Left ventricle myocardium inferior (tissue), 1 donor: ENCODE measurements at regions not wholly inside any gene's neighbourhood (a gene's known extent, or its start where the extent isn't known, plus 50 kb on each side); places are given as distances from the start of the nearest gene placed in this dataset.

ENCODE experiments used
- DNase-seq: peaks from one replicate; pipeline ENCODE4 v3.0.0-alpha.2; 2020
- H3K27ac ChIP-seq: fragments of 200-600 bp; replicated peaks from 2 replicates; pipeline ENCODE4 v1.8.0; 2021
- H3K27me3 ChIP-seq: fragments of 200-600 bp; 2 replicates; pipeline ENCODE4 v1.8.0; 2021; ENCODE audit warnings: low read depth
- H3K36me3 ChIP-seq: fragments of 200-600 bp; 2 replicates; pipeline ENCODE4 v1.8.0; 2021
- H3K4me1 ChIP-seq: fragments of 200-600 bp; 2 replicates; pipeline ENCODE4 v1.8.0; 2021
- H3K4me3 ChIP-seq: fragments of 200-600 bp; 2 replicates; pipeline ENCODE4 v1.8.0; 2021; ENCODE audit warnings: mild to moderate bottlenecking, moderate library complexity
- H3K9me3 ChIP-seq: fragments of 200-600 bp; replicated peaks from 2 replicates; pipeline ENCODE4 v1.8.0; 2021
- CTCF ChIP-seq: fragments of 200-600 bp; IDR thresholded peaks from 2 replicates; pipeline ENCODE4 v1.8.0; 2021; ENCODE audit warnings: antibody characterized with exemption, mild to moderate bottlenecking, borderline replicate concordance
- intact Hi-C: fragments of 100-400 bp; cut with micrococcal nuclease; formaldehyde crosslinking; loops from one replicate; pipeline ENCODE4 v1.11.0; 2022
- donor health status: DM: no; HTN: yes; CAD: no; lungs with severe emphysema.

- H3K27me3 ChIP-seq, result no peaks in the 10 kb centered on the region
- no peak overlapping the region for H3K4me3 ChIP-seq
- H3K9me3 ChIP-seq, result no peaks in the 10 kb centered on the region
- no peaks in the 10 kb centered on the region for H3K36me3 ChIP-seq
- TF ChIP-seq CTCF, result no peak
- intact Hi-C loops, result no loop called here
- H3K4me1 ChIP-seq, result peaks cover 23% of the 10 kb centered on the region
- H3K27ac ChIP-seq, result no peak overlapping the region
- no peak for DNase-seq
These were observed 341.1 kb upstream of the PPARGC1A start for GRCh38 chr4:24230955-24231354.

GRCh38 chr4:24229978-24230377 is 340.1 kb upstream of the PPARGC1A start:
- H3K27me3 ChIP-seq, result no peaks in the 10 kb centered on the region
- no peak overlapping the region for H3K27ac ChIP-seq
- TF ChIP-seq CTCF, result no peak
- intact Hi-C loops, result no loop called here
- no peak for DNase-seq
- no peaks in the 10 kb centered on the region for H3K9me3 ChIP-seq
- peaks cover 21% of the 10 kb centered on the region for H3K4me1 ChIP-seq
- H3K4me3 ChIP-seq, result no peak overlapping the region
- no peaks in the 10 kb centered on the region for H3K36me3 ChIP-seq

- Histone ChIP-seq H3K36me3 (no peaks in the 10 kb centered on the region), H3K4me3 (no peak overlapping the region), H3K4me1 (peaks cover 13% of the 10 kb centered on the region), H3K27ac (no peak overlapping the region), H3K27me3 (no peaks in the 10 kb centered on the region), H3K9me3 (no peaks in the 10 kb centered on the region)
- intact Hi-C loops, result no loop called here
- no peak for TF ChIP-seq CTCF
- DNase-seq, result no peak
These were observed 338.8 kb upstream of the PPARGC1A start for GRCh38 chr4:24228692-24229091.

- Histone ChIP-seq H3K9me3 (no peaks in the 10 kb centered on the region), H3K36me3 (no peaks in the 10 kb centered on the region), H3K27me3 (no peaks in the 10 kb centered on the region), H3K27ac (no peak overlapping the region), H3K4me3 (no peak overlapping the region), H3K4me1 (peaks cover 11% of the 10 kb centered on the region)
- intact Hi-C loops, result no loop called here
- TF ChIP-seq CTCF, result no peak
- DNase-seq, result no peak
These were observed 336.8 kb upstream of the PPARGC1A start for GRCh38 chr4:24226667-24227066.

GRCh38 chr4:24226023-24226422 is 336.2 kb upstream of the PPARGC1A start:
- Histone ChIP-seq H3K27me3 (no peaks in the 10 kb centered on the region), H3K4me1 (peaks cover 11% of the 10 kb centered on the region), H3K27ac (no peak overlapping the region), H3K36me3 (no peaks in the 10 kb centered on the region), H3K9me3 (no peaks in the 10 kb centered on the region), H3K4me3 (no peak overlapping the region)
- no peak for DNase-seq
- no peak for TF ChIP-seq CTCF
- intact Hi-C loops, result no loop called here

- Histone ChIP-seq H3K36me3 (no peaks in the 10 kb centered on the region), H3K4me3 (no peak overlapping the region), H3K27me3 (no peaks in the 10 kb centered on the region), H3K27ac (no peak overlapping the region), H3K9me3 (no peaks in the 10 kb centered on the region), H3K4me1 (peaks cover 11% of the 10 kb centered on the region)
- intact Hi-C loops, result no loop called here
- TF ChIP-seq CTCF, result no peak
- no peak for DNase-seq
These were observed 334.6 kb upstream of the PPARGC1A start for GRCh38 chr4:24224446-24224845.
